ENCODE measurements at regions not wholly inside any gene's neighbourhood (a gene's known extent, or its start where the extent isn't known, plus 50 kb on each side); places are given as distances from the start of the nearest gene placed in this dataset.

DNA sequence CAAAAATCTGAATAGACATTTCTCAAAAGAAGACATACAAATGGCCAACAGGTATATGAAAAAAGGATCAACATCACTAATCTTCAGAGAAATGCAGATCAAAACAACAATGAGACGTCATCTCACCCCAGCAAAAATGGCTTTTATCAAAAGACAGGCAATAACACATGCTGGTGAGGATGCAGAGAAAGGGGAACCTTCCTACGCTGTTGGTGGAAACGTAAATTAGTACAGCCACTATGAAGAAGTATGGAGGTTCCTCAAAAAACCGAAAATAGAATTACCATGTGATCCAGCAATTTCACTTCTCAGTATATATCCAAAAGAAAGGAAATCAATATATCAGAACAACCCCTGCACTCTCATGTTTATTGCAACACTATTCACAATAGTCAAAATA lies 65.1 kb upstream of the ATP1B1 start:
- H3K36me3 ChIP-seq (ENCODE audit: control insufficient read depth in 2 of 3, insufficient read depth in 3 of 3, low read length in 3 of 3): no peaks in the 10 kb centered on the region
- no peaks in the 10 kb centered on the region for H3K4me1 ChIP-seq (ENCODE audit: control insufficient read depth in 2 of 3, insufficient read depth in 2 of 3, low read depth in 1 of 3, low read length in 3 of 3)
- no peaks in the 10 kb centered on the region for H3K9me3 ChIP-seq (ENCODE audit: control insufficient read depth in 2 of 3, insufficient read depth in 1 of 3, low read length in 3 of 3)
- TF ChIP-seq, protein P1, sequence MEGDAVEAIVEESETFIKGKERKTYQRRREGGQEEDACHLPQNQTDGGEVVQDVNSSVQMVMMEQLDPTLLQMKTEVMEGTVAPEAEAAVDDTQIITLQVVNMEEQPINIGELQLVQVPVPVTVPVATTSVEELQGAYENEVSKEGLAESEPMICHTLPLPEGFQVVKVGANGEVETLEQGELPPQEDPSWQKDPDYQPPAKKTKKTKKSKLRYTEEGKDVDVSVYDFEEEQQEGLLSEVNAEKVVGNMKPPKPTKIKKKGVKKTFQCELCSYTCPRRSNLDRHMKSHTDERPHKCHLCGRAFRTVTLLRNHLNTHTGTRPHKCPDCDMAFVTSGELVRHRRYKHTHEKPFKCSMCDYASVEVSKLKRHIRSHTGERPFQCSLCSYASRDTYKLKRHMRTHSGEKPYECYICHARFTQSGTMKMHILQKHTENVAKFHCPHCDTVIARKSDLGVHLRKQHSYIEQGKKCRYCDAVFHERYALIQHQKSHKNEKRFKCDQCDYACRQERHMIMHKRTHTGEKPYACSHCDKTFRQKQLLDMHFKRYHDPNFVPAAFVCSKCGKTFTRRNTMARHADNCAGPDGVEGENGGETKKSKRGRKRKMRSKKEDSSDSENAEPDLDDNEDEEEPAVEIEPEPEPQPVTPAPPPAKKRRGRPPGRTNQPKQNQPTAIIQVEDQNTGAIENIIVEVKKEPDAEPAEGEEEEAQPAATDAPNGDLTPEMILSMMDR (IDR thresholded peaks at IDR 0.05; ENCODE audit: borderline replicate concordance, extremely low read depth, insufficient read depth): no peak
- DNase-seq (no peak), FAIRE-seq (no peak)
- no peaks in the 10 kb centered on the region for H3K27me3 ChIP-seq (ENCODE audit: control insufficient read depth, insufficient read depth, low read length)
- no peak overlapping the region for H3K27ac ChIP-seq (ENCODE audit: low read depth in 2 of 2, low read length in 2 of 2)
- H3K9ac ChIP-seq (ENCODE audit: low read length in 3 of 3): no peak overlapping the region
- no peak overlapping the region for H3K4me3 ChIP-seq (ENCODE audit: low read length in 3 of 3)
- intact Hi-C loops (cut with DNase I): no loop called here

DNA sequence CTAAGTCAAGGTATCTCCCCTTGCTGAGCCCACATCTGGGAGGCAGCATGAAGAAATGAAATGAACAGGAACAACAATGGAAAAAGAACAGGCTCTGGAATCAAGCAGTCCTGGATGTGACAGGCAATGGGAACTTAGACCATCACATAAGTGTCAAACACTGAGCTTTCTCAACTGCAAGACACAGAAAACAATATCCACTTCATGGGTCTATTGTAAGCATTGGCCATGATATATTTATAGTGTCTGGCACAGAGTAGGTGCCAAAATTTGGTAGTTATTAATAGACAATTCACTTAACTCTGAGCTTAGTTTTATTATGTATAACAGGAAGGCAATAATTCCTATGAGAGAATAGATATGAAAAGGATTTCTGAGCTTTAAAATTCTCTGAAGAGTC lies 64.1 kb upstream of the ATP1B1 start:
- no peaks in the 10 kb centered on the region for H3K36me3 ChIP-seq (ENCODE audit: control insufficient read depth in 2 of 3, insufficient read depth in 3 of 3, low read length in 3 of 3)
- TF ChIP-seq, protein P1 (IDR thresholded peaks at IDR 0.05; ENCODE audit: borderline replicate concordance, extremely low read depth, insufficient read depth): no peak
- H3K9me3 ChIP-seq (ENCODE audit: control insufficient read depth in 2 of 3, insufficient read depth in 1 of 3, low read length in 3 of 3): no peaks in the 10 kb centered on the region
- no peak overlapping the region for H3K9ac ChIP-seq (ENCODE audit: low read length in 3 of 3)
- H3K27me3 ChIP-seq (ENCODE audit: control insufficient read depth, insufficient read depth, low read length): no peaks in the 10 kb centered on the region
- no peaks in the 10 kb centered on the region for H3K4me1 ChIP-seq (ENCODE audit: control insufficient read depth in 2 of 3, insufficient read depth in 2 of 3, low read depth in 1 of 3, low read length in 3 of 3)
- H3K27ac ChIP-seq (ENCODE audit: low read depth in 2 of 2, low read length in 2 of 2): no peak overlapping the region
- intact Hi-C loops (cut with DNase I): no loop called here
- no peak overlapping the region for H3K4me3 ChIP-seq (ENCODE audit: low read length in 3 of 3)
- DNase-seq (no peak), FAIRE-seq (no peak)

DNA sequence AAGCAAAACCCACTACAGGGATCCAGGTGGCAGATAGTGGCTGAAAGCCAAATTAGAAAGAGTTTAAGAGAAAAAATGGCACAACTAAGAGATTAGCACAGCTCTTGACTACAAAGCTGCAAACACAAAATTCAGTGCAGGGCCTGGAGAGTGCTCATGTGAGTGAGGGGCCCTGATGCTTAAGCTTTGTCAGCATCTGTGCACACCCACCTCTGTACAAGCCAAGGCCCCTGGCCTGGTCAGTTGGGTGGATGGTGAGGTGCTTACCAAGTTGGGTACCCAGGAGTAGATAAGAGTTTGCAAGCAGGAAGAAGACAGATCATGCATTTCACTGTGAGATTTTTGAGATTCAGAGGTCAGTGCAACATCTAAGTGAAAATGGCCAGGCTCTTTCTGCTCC lies 62.7 kb upstream of the ATP1B1 start:
- Histone ChIP-seq H3K4me1 (ENCODE audit: control insufficient read depth in 2 of 3, insufficient read depth in 2 of 3, low read depth in 1 of 3, low read length in 3 of 3) (no peaks in the 10 kb centered on the region), H3K4me3 (ENCODE audit: low read length in 3 of 3) (no peak overlapping the region), H3K9me3 (ENCODE audit: control insufficient read depth in 2 of 3, insufficient read depth in 1 of 3, low read length in 3 of 3) (no peaks in the 10 kb centered on the region), H3K9ac (ENCODE audit: low read length in 3 of 3) (no peak overlapping the region), H3K27me3 (ENCODE audit: control insufficient read depth, insufficient read depth, low read length) (no peaks in the 10 kb centered on the region), H3K27ac (ENCODE audit: low read depth in 2 of 2, low read length in 2 of 2) (no peak overlapping the region), H3K36me3 (ENCODE audit: control insufficient read depth in 2 of 3, insufficient read depth in 3 of 3, low read length in 3 of 3) (no peaks in the 10 kb centered on the region)
- DNase-seq (no peak), FAIRE-seq (no peak)
- intact Hi-C loops (cut with DNase I): no loop called here
- TF ChIP-seq, protein P1 (IDR thresholded peaks at IDR 0.05; ENCODE audit: borderline replicate concordance, extremely low read depth, insufficient read depth): no peak

DNA sequence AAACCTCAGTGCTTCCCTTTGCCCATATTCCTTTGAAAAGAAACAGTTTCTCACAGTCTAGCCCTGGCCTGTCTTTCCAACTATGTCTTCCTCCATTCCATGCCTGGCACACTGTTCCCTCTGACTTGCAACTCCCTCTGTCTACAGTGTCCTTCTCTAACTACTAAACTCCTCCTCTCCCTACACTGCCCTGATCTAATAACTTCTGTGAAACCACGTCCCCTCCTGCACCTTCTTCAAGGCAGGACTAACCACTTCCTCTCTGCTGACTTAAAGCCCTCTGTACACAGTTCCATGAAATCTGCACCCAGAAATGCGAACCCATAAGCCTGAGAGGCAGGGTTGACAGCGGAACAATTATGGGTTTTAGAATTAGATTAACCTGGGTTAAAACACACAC lies 62.2 kb upstream of the ATP1B1 start:
- no peak for DNase-seq
- H3K27ac ChIP-seq (ENCODE audit: low read depth in 2 of 2, low read length in 2 of 2): no peak overlapping the region
- intact Hi-C loops (cut with DNase I): no loop called here
- H3K9ac ChIP-seq (ENCODE audit: low read length in 3 of 3): no peak overlapping the region
- H3K4me1 ChIP-seq (ENCODE audit: control insufficient read depth in 2 of 3, insufficient read depth in 2 of 3, low read depth in 1 of 3, low read length in 3 of 3): no peaks in the 10 kb centered on the region
- H3K4me3 ChIP-seq (ENCODE audit: low read length in 3 of 3): no peak overlapping the region
- no peaks in the 10 kb centered on the region for H3K27me3 ChIP-seq (ENCODE audit: control insufficient read depth, insufficient read depth, low read length)
- no peak for FAIRE-seq
- no peaks in the 10 kb centered on the region for H3K36me3 ChIP-seq (ENCODE audit: control insufficient read depth in 2 of 3, insufficient read depth in 3 of 3, low read length in 3 of 3)
- TF ChIP-seq, protein P1 (IDR thresholded peaks at IDR 0.05; ENCODE audit: borderline replicate concordance, extremely low read depth, insufficient read depth): no peak
- H3K9me3 ChIP-seq (ENCODE audit: control insufficient read depth in 2 of 3, insufficient read depth in 1 of 3, low read length in 3 of 3): no peaks in the 10 kb centered on the region

All from kidney (tissue), 13 donors.